OCI-LY7 (cell line): ENCODE measurements at regions not wholly inside any gene's neighbourhood (a gene's known extent, or its start where the extent isn't known, plus 50 kb on each side); places are given as distances from the start of the nearest gene placed in this dataset.

Experiments
- CTCF ChIP-seq: fragments of 200-600 bp; sonication (generic); conservative IDR thresholded peaks from 2 replicates; pipeline ENCODE4 v1.5.1; 2014; ENCODE audit warnings: mild to moderate bottlenecking, antibody characterized with exemption, low read length, moderate library complexity, mixed read lengths
- EZH2phosphoT487 ChIP-seq: fragments of 200-600 bp; sonication (generic); IDR thresholded peaks from 2 replicates; pipeline ENCODE4 v1.6.1; 2018; ENCODE audit warnings: low read depth, borderline replicate concordance, mild to moderate bottlenecking, mixed run types, antibody characterized with exemption, low read length, moderate library complexity, mixed read lengths

DNA sequence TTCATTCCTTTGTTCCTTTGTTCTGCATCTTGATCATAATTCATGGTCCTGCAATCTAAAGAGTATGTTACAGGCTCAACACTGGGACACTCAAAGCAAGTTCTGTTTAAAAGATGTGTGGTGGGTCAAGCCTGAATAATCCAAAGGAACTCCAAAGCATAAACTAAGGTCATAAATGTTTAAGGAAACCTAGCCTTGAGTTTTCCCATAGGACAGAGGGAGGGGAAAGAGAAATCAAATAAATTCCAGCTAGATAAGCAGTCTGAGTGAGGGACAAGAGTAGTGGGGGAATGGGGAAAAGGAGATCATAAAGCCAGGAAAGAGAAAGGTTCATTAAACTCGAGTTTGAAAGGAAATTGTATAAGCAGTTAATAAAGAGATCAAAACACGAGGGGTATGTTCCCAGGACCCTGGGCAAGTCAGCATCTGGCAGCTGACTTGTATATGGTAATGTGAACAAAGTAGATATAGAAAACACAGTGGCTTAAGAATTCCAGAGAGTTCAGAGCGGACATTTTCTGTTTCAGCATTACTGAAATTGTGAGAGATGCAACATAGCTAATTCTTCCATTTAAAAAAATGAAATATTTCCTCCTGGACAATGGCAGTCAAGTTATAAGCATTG, 125.8 kb upstream of the EDNRA start:
- TF ChIP-seq CTCF (no peak), EZH2phosphoT487 (no peak)
